ENCODE measurements at regions not wholly inside any gene's neighbourhood (a gene's known extent, or its start where the extent isn't known, plus 50 kb on each side); places are given as distances from the start of the nearest gene placed in this dataset.

DNA sequence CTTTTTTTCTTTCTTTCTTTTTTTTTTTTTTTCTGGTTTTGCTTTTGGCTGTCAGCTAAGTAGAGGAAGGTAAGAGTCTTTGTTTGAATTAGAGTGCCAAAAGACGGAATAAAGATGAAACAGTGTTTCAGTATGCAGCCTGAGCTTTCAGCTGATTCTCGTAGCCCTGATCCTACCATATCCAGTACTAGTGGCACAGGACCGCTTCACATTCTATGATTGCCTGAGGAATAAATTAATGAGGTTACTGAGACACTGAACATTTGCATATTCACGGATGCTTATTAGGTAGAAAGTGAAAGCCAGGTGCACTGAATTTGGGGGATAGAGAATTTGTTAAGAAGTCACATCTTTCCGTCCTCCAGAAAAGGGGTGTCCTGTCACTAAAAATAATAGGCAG, 421.5 kb upstream of the POU3F3 start:
- Histone ChIP-seq H3K27ac (no peak overlapping the region), H3K9ac (no peak overlapping the region), H3K4me2 (ENCODE audit: unreplicated experiment) (no peak overlapping the region), H2AFZ (no peak overlapping the region), H4K20me1 (ENCODE audit: insufficient read depth) (no peaks in the 10 kb centered on the region), H3K9me2 (ENCODE audit: insufficient read depth) (no peaks in the 10 kb centered on the region), H3K4me3 (no peak overlapping the region), H3K9me3 (ENCODE audit: low read depth) (no peaks in the 10 kb centered on the region), H3F3A (ENCODE audit: insufficient read depth) (no peaks in the 10 kb centered on the region), H3K27me3 (replicated peaks; ENCODE audit: insufficient read depth) (no peaks in the 10 kb centered on the region), H3K4me1 (ENCODE audit: insufficient read depth) (no peaks in the 10 kb centered on the region), H3K79me2 (ENCODE audit: insufficient read depth) (no peaks in the 10 kb centered on the region), H3K36me3 (ENCODE audit: low read depth) (no peaks in the 10 kb centered on the region)
- in situ Hi-C loops (cut with MboI): no loop called here
- TF ChIP-seq EZH2phosphoT487 (IDR thresholded peaks at IDR 0.05; ENCODE audit: insufficient read depth, low read depth): no peak
- 60 to 69% methylated on average over 5 of the region's 5 CpGs for WGBS, 2 experiments (ENCODE audit: low coverage in 1 of 2, low lambda C conversion rate in 2 of 2, missing lambda C conversion rate in 2 of 2)
- DNase-seq: no peak

DNA sequence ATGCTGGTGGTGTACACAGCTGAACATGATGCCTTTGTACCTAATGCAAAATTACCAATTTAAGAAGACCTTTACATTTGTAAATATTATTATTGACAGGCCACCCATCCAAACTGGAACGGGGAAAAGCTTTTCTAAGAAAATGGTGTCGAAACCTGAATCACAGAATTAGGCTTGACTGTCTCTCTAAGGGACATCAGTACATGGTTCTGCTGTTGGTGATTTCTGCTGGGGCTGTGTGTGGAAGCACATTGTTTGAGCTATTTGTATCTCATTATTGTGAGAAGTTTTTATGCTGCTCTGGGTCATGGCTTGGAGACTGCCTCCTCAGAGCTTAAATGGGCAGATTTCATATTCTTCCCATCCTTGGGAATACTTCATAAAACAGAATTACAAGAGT, 420.9 kb upstream of the POU3F3 start:
- H3K27ac ChIP-seq: no peak overlapping the region
- H3K79me2 ChIP-seq (ENCODE audit: insufficient read depth): no peaks in the 10 kb centered on the region
- H3K4me2 ChIP-seq (ENCODE audit: unreplicated experiment): no peak overlapping the region
- H3K9me2 ChIP-seq (ENCODE audit: insufficient read depth): no peaks in the 10 kb centered on the region
- DNase-seq: no peak
- in situ Hi-C loops (cut with MboI): no loop called here
- H3K4me3 ChIP-seq: no peak overlapping the region
- no peaks in the 10 kb centered on the region for H3K27me3 ChIP-seq (replicated peaks; ENCODE audit: insufficient read depth)
- WGBS, 2 experiments (ENCODE audit: low coverage in 1 of 2, low lambda C conversion rate in 2 of 2, missing lambda C conversion rate in 2 of 2): 71 to 72% methylated on average over 2 of the region's 2 CpGs
- H3K36me3 ChIP-seq (ENCODE audit: low read depth): no peaks in the 10 kb centered on the region
- TF ChIP-seq EZH2phosphoT487 (IDR thresholded peaks at IDR 0.05; ENCODE audit: insufficient read depth, low read depth) (no peak), EZH2 (IDR thresholded peaks at IDR 0.05; ENCODE audit: insufficient read depth, poor library complexity, severe bottlenecking) (no peak)
- H4K20me1 ChIP-seq (ENCODE audit: insufficient read depth): no peaks in the 10 kb centered on the region
- H3F3A ChIP-seq (ENCODE audit: insufficient read depth): no peaks in the 10 kb centered on the region
- no peak overlapping the region for H3K9ac ChIP-seq
- no peaks in the 10 kb centered on the region for H3K4me1 ChIP-seq (ENCODE audit: insufficient read depth)
- H3K9me3 ChIP-seq (ENCODE audit: low read depth): no peaks in the 10 kb centered on the region
- no peak overlapping the region for H2AFZ ChIP-seq

DNA sequence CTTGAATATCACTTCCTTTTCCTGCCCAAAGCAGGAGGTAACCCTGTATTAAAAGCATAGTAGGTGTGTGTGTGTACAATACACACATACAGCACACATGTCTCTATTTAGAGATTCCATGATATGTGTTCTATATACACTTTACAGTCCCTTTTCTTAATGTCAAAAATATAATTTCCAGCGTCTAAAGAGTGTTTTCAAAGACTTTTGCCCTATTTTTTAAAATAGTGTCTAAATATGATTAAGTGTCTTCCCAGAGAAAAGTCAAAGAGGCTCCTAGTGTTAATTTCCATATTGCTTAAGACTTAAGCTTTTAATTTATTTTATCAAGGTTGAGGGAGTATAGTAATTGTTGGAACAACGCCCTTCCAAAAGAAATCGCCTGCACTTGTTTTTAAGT, 420.3 kb upstream of the POU3F3 start:
- Histone ChIP-seq H3K79me2 (ENCODE audit: insufficient read depth) (no peaks in the 10 kb centered on the region), H3K9me3 (ENCODE audit: low read depth) (no peaks in the 10 kb centered on the region), H4K20me1 (ENCODE audit: insufficient read depth) (no peaks in the 10 kb centered on the region), H2AFZ (no peak overlapping the region), H3K4me3 (no peak overlapping the region), H3K27me3 (replicated peaks; ENCODE audit: insufficient read depth) (no peaks in the 10 kb centered on the region), H3K9me2 (ENCODE audit: insufficient read depth) (no peaks in the 10 kb centered on the region), H3K4me2 (ENCODE audit: unreplicated experiment) (no peak overlapping the region), H3K4me1 (ENCODE audit: insufficient read depth) (no peaks in the 10 kb centered on the region), H3K9ac (no peak overlapping the region), H3K27ac (no peak overlapping the region), H3K36me3 (ENCODE audit: low read depth) (no peaks in the 10 kb centered on the region), H3F3A (ENCODE audit: insufficient read depth) (no peaks in the 10 kb centered on the region)
- TF ChIP-seq EZH2phosphoT487 (IDR thresholded peaks at IDR 0.05; ENCODE audit: insufficient read depth, low read depth) (no peak), EZH2 (IDR thresholded peaks at IDR 0.05; ENCODE audit: insufficient read depth, poor library complexity, severe bottlenecking) (no peak)
- DNase-seq: no peak
- 41 to 42% methylated on average over 3 of the region's 3 CpGs for WGBS, 2 experiments (ENCODE audit: low coverage in 1 of 2, low lambda C conversion rate in 2 of 2, missing lambda C conversion rate in 2 of 2)
- in situ Hi-C loops (cut with MboI): no loop called here

DNA sequence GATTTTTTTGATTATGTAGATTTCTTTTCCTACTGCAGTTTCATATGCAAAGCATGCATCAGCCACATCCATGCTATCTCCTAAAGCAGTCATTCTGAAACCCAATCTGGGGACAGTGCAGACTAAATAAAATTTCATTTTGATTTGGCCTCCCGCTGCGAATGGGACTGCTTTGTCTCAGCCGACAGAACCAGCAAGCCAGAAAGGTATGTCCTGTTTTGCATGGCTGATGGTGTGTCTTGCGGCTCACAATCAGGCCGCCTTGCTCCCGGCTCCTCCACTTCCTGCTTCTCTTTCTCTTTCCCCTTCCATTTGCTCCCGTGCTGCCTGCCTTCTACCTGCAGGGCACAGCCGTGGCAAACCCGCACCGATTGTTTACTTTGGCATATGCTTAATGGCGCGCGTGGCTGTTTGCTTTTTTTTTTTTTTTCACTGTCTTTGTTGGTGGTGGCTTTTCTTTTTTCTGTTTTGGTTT, 419.6 kb upstream of the POU3F3 start:
- Histone ChIP-seq H3K4me3 (no peak overlapping the region), H3K27ac (no peak overlapping the region), H3K9ac (no peak overlapping the region), H3K9me2 (ENCODE audit: insufficient read depth) (no peaks in the 10 kb centered on the region), H3K9me3 (ENCODE audit: low read depth) (no peaks in the 10 kb centered on the region), H3K36me3 (ENCODE audit: low read depth) (no peaks in the 10 kb centered on the region), H3K27me3 (replicated peaks; ENCODE audit: insufficient read depth) (no peaks in the 10 kb centered on the region), H3F3A (ENCODE audit: insufficient read depth) (no peaks in the 10 kb centered on the region), H4K20me1 (ENCODE audit: insufficient read depth) (no peaks in the 10 kb centered on the region), H3K4me1 (ENCODE audit: insufficient read depth) (no peaks in the 10 kb centered on the region), H3K4me2 (ENCODE audit: unreplicated experiment) (no peak overlapping the region), H3K79me2 (ENCODE audit: insufficient read depth) (no peaks in the 10 kb centered on the region), H2AFZ (peak overlapping the region; percentile 48; the same call in 1 of the 2 replicates)
- in situ Hi-C loops (cut with MboI): no loop called here
- TF ChIP-seq EZH2 (IDR thresholded peaks at IDR 0.05; ENCODE audit: insufficient read depth, poor library complexity, severe bottlenecking) (no peak), EZH2phosphoT487 (IDR thresholded peaks at IDR 0.05; ENCODE audit: insufficient read depth, low read depth) (no peak)
- peak; percentile 1 for DNase-seq
- 2 to 3% methylated on average over 13 of the region's 13 CpGs for WGBS, 2 experiments (ENCODE audit: low coverage in 1 of 2, low lambda C conversion rate in 2 of 2, missing lambda C conversion rate in 2 of 2)

DNA sequence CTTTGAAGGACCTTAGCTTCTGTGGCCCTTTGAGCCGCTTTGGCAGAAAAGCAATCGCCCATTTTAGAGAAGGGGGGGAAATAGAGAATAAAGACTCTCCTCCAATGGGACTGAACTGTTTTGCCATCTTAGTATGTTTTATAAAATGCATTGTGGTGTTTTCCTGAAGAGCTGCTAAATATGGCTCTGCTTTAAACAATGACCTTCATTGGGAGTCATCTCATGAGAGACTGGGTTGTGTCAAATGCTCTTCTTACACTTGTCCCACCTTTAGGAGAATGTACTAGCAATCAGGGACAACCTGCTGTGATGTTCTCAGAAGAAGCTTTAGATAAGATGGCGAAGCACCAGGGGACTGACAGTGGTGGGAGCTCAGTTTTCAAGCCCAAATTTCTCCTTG, 418.9 kb upstream of the POU3F3 start:
- no peaks in the 10 kb centered on the region for H3K9me3 ChIP-seq (ENCODE audit: low read depth)
- no peaks in the 10 kb centered on the region for H3K27me3 ChIP-seq (replicated peaks; ENCODE audit: insufficient read depth)
- no peaks in the 10 kb centered on the region for H3F3A ChIP-seq (ENCODE audit: insufficient read depth)
- no peak for TF ChIP-seq EZH2phosphoT487 (IDR thresholded peaks at IDR 0.05; ENCODE audit: insufficient read depth, low read depth)
- no peak for TF ChIP-seq EZH2 (IDR thresholded peaks at IDR 0.05; ENCODE audit: insufficient read depth, poor library complexity, severe bottlenecking)
- no peak overlapping the region for H3K4me3 ChIP-seq
- no peak for DNase-seq
- no peak overlapping the region for H3K9ac ChIP-seq
- H3K4me1 ChIP-seq (ENCODE audit: insufficient read depth): no peaks in the 10 kb centered on the region
- H3K36me3 ChIP-seq (ENCODE audit: low read depth): no peaks in the 10 kb centered on the region
- no peaks in the 10 kb centered on the region for H3K79me2 ChIP-seq (ENCODE audit: insufficient read depth)
- no peak overlapping the region for H3K4me2 ChIP-seq (ENCODE audit: unreplicated experiment)
- no peak overlapping the region for H3K27ac ChIP-seq
- H4K20me1 ChIP-seq (ENCODE audit: insufficient read depth): no peaks in the 10 kb centered on the region
- H3K9me2 ChIP-seq (ENCODE audit: insufficient read depth): no peaks in the 10 kb centered on the region
- in situ Hi-C loops (cut with MboI): no loop called here
- H2AFZ ChIP-seq: no peak overlapping the region
- WGBS, 2 experiments (ENCODE audit: low coverage in 1 of 2, low lambda C conversion rate in 2 of 2, missing lambda C conversion rate in 2 of 2): 50 to 53% methylated on average over 3 of the region's 3 CpGs

Measured in GM23248 (cell line).